ENCODE measurements at regions not wholly inside any gene's neighbourhood (a gene's known extent, or its start where the extent isn't known, plus 50 kb on each side); places are given as distances from the start of the nearest gene placed in this dataset.

- Histone ChIP-seq H3K9me3 (ENCODE audit: severe bottlenecking) (peaks cover 5% of the 10 kb centered on the region), H3K27me3 (ENCODE audit: insufficient read depth, low read depth, severe bottlenecking) (no peaks in the 10 kb centered on the region), H3K27ac (no peak overlapping the region; the same call in 1 of the 2 replicates), H3K4me3 (ENCODE audit: low read depth, low read length) (no peak overlapping the region), H3K36me3 (no peaks in the 10 kb centered on the region)
- DNase-seq = no peak
- TF ChIP-seq, protein P1, sequence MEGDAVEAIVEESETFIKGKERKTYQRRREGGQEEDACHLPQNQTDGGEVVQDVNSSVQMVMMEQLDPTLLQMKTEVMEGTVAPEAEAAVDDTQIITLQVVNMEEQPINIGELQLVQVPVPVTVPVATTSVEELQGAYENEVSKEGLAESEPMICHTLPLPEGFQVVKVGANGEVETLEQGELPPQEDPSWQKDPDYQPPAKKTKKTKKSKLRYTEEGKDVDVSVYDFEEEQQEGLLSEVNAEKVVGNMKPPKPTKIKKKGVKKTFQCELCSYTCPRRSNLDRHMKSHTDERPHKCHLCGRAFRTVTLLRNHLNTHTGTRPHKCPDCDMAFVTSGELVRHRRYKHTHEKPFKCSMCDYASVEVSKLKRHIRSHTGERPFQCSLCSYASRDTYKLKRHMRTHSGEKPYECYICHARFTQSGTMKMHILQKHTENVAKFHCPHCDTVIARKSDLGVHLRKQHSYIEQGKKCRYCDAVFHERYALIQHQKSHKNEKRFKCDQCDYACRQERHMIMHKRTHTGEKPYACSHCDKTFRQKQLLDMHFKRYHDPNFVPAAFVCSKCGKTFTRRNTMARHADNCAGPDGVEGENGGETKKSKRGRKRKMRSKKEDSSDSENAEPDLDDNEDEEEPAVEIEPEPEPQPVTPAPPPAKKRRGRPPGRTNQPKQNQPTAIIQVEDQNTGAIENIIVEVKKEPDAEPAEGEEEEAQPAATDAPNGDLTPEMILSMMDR (IDR thresholded peaks at IDR 0.05; ENCODE audit: low read depth, low read length) = no peak
Observed at GRCh38 chr4:128591482-128591881, 218.0 kb upstream of the JADE1 start.

GRCh38 chr4:128590773-128591172, 218.7 kb upstream of the JADE1 start:
- Histone ChIP-seq H3K27me3 (ENCODE audit: insufficient read depth, low read depth, severe bottlenecking) (no peaks in the 10 kb centered on the region), H3K4me3 (ENCODE audit: low read depth, low read length) (no peak overlapping the region), H3K36me3 (no peaks in the 10 kb centered on the region), H3K27ac (peak overlapping the region; percentile 19), H3K9me3 (ENCODE audit: severe bottlenecking) (peaks cover 5% of the 10 kb centered on the region)
- peak; percentile 36 for DNase-seq
- TF ChIP-seq, protein P1 (IDR thresholded peaks at IDR 0.05; ENCODE audit: low read depth, low read length) = no peak

DNA sequence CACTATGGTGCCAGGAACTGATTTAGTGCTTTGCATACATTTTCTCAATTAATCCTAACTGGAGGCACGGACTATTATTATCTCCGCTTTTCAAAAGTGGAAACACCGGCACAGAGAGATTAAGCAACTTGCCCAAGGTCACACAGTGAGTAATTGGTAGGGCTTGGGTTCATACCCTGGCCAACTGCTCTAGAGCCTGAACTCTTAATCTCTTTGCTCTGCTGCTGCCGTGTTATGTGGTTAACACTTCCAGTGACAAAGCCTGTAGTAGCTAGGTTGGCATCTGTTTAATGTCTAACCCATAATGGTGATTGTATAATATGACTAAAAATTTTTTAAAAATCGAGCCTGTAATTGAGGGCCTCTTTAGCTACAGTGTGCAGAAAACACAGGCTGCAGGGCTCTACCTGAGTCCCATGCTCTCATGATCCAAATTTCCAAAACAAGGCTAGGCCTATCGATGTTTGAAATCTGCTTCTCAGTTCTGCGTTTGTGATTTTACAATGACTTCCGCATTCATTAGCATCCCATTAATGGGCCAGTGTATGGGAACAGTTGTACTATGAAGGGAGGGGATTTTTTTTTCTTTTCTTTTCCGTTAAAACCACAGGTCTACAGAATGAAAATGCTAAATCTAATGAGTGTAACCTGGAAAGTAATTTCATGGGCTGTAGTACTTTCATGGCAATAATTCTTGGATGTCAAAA, 219.3 kb upstream of the JADE1 start:
- Histone ChIP-seq H3K36me3 (no peaks in the 10 kb centered on the region), H3K27me3 (ENCODE audit: insufficient read depth, low read depth, severe bottlenecking) (no peaks in the 10 kb centered on the region), H3K9me3 (ENCODE audit: severe bottlenecking) (peaks cover 5% of the 10 kb centered on the region), H3K4me3 (ENCODE audit: low read depth, low read length) (no peak overlapping the region), H3K27ac (peak overlapping the region; percentile 19)
- DNase-seq = peak; percentile 25
- TF ChIP-seq, protein P1 (IDR thresholded peaks at IDR 0.05; ENCODE audit: low read depth, low read length) = no peak

GRCh38 chr4:128589384-128589965, 220.0 kb upstream of the JADE1 start:
- TF ChIP-seq, protein P1 (IDR thresholded peaks at IDR 0.05; ENCODE audit: low read depth, low read length) = no peak
- DNase-seq = no peak
- Histone ChIP-seq H3K27me3 (ENCODE audit: insufficient read depth, low read depth, severe bottlenecking) (no peaks in the 10 kb centered on the region), H3K9me3 (ENCODE audit: severe bottlenecking) (peaks cover 5% of the 10 kb centered on the region), H3K36me3 (no peaks in the 10 kb centered on the region), H3K4me3 (ENCODE audit: low read depth, low read length) (no peak overlapping the region), H3K27ac (no peak overlapping the region)

GRCh38 chr4:128587382-128587781, 222.1 kb upstream of the JADE1 start:
- no peaks in the 10 kb centered on the region for H3K27me3 ChIP-seq (ENCODE audit: insufficient read depth, low read depth, severe bottlenecking)
- TF ChIP-seq, protein P1 (IDR thresholded peaks at IDR 0.05; ENCODE audit: low read depth, low read length) = no peak
- H3K9me3 ChIP-seq (ENCODE audit: severe bottlenecking) = no peaks in the 10 kb centered on the region
- DNase-seq = no peak
- H3K36me3 ChIP-seq = no peaks in the 10 kb centered on the region
- H3K27ac ChIP-seq = no peak overlapping the region
- H3K4me3 ChIP-seq (ENCODE audit: low read depth, low read length) = no peak overlapping the region
